Dedifferentiated amniotic fluid mesenchymal stem cell (primary cell): ENCODE measurements at regions not wholly inside any gene's neighbourhood (a gene's known extent, or its start where the extent isn't known, plus 50 kb on each side); places are given as distances from the start of the nearest gene placed in this dataset.
A peak's percentile ranks its signal among the peaks of the same experiment; 100 is the strongest.

Source experiments
- DNase-seq: peaks from one replicate; pipeline ENCODE4 v3.0.0-alpha.2; 2016; ENCODE audit errors: extremely low spot score

DNA sequence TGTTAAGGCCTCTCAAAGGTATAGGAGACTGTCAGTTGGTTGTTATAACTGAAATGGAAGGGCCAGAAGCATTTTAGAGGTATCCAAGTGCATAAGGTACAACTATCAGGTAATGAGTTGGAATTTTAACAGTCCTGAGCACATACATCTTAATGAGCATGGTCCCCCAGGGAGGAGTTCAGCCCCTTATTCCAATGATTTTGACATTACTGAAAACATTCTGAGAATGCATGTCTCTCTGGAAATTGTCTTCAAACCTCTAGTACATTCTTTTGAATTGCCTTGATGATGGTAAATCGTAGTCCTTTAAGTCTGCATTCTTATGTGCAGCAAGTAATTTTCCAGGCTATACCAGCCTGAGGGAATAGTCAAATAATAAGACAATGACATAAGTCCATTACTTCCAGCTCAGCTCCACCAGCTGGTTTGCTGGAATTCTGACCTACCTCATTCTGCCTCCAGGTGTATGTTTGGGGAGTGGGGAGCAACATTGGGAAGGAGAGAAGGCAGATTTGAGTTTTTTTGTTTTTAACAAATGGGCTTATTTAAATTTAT, 239.2 kb downstream of the MSRB3 start:
- DNase-seq, result no peak

DNA sequence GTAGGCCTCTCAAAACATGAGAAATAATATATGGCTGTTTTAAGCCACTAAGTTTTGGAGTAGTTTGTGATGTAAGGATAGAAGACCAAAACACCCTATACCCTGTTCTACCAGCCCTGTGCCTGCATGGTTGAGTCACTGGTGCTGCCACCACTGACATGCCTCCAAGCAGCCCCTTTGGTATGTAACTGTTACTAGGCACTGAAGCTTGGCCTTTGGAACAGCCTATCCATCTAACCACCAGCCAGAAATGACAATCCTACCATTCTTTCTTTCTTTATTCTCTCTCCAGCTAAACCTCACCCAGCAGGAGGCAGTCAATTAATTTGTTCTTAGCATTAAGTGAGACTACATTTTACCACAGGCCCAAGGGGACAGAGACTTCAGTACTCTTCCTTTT, 240.3 kb downstream of the MSRB3 start:
- DNase-seq, result no peak

DNA sequence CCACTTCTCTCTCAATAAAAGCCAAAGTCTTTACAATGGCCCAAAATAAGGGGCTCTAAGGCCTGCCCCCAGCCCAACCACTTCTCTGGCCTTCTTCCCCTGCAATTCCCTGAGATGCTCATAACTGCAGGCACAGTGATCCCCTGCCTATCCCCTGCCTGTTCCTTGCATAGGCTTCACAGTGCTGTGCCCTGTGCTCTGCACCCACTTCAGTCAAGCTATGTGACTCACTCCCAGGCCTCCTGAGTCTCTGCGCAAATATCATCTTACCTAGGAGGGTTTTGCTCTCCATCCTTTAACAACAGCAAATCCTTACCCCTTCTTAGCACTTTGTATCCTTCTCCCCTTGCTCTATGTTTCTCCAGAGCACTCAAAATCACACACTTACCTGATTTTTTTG, 242.2 kb downstream of the MSRB3 start:
- no peak for DNase-seq

DNA sequence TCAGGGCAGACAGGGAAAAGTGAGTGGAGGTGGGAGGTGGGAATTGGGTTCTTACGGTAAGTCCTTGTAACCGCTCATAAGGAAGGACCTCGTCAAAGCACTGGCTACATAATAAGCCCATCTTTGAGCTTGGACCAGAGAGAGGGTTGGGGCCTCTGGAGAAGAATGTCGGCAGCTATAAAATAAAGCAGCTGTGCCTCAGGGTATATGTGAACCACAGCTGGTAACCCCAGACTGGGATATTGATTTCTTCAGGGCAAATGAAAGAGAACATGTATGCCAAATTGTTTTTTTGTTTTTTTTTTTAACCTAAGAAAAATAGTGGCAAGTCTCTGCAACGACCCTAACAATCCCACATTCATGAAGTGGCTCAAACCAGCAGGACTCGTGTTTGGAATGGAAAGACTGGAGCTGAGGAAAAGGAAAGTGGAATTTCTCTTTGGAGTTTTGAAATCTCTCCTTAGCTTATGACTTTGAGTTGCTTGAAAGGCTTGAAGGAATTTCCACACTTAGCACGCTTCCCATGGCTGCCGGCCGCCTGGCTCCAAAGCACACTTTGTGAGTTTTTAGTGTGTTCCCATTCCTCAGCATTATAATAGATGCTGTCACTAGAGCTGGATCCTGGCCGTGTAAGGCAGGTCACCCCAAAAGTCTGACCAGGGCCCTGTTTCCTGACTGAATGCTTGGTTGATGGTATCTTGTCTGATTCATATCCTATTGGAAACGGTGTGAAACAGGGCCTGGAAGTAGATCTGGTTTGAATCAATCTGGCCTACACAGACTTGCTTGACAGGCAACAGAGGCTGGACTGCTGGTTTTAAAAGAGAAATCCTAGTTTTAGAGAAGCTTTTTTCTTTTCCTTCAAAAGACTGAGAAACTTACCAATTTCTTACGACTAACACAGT, 244.7 kb downstream of the MSRB3 start:
- no peak for DNase-seq

DNA sequence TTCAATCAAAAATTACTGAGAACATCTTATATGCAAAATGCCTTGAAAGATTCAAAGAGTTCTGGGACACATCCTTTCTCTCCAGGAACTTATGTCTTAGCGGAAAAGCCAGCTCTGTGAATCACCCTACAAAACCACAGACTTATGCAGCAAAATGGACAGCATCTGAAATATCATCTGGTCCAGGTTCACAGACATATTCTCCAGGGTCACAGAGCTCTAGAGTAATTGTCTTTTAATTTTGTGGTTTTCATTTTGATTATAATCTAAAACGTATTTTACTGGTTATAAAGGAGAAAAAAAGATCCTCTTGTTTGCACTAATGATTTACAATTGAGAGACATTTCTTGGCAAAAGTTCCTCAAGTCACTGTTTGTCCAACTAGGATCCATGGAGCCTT, 246.2 kb downstream of the MSRB3 start:
- peak; percentile 42 for DNase-seq

DNA sequence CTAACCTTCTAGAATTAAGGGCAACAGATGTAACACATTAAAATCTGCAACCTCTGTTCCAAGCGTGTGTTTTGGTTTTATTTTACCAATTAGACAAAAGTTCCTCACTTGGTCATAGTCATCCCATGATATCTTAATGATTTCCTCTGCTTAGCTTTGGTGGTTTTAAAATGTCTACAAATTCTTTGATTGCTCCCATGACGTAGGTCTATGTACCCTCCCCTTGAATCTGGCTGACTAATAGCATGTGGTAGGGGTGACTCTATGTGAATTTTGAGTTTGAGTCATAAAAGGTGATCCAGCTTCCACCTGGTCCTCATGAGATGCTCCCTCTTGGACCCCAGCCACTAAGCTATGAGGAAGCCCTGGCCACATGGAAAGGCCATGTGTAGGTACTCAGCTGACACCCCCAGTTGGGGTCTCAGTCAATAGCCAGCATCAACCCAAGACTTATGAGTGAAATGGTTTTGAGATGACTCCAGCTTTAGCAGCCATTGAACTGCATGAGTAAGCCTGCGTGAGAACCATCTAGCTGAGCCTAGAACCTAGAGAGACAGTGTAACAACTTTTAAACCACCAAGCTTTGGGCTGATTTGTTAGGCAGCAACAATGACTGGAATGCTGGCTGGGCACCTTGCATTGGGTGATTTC, 247.1 kb downstream of the MSRB3 start:
- peak; percentile 23 for DNase-seq

DNA sequence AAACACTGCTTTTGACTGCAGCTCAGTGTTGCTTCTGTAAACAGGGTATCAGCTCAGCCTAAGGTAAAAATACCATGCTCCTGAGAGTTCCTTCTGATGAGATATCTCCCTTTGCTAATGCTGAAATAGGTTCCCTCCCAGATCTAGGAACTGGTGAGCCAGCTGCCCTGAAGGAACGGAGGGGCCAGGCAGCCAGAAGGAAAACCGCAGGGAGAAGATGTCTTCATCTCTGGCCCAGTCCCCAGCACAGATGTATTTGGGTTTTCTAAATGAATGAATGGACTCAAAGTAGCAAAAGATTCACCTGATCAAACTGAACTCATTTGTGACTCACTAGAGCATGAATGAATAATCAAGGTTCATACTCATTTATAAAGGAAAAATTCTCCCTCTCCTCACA, 247.8 kb downstream of the MSRB3 start:
- DNase-seq, result no peak

DNA sequence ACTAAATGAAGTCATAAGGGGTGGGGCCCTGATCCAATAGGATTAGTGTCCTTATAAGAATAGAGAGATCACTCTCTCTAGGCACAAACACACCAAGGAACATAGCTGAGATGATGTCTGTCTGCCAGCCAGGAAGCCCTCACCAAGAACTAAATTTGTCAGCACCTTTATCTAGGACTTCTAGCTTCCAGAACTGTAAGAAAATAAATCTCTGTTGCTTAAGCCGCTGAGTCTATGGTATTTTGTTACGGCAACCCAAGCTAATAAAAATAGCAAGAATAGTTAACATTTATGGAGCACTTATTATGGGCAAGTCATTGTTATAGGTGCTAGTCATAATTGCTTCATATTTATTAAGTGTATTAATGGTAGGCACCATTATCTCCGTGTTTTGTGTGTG, 249.6 kb downstream of the MSRB3 start:
- no peak for DNase-seq

DNA sequence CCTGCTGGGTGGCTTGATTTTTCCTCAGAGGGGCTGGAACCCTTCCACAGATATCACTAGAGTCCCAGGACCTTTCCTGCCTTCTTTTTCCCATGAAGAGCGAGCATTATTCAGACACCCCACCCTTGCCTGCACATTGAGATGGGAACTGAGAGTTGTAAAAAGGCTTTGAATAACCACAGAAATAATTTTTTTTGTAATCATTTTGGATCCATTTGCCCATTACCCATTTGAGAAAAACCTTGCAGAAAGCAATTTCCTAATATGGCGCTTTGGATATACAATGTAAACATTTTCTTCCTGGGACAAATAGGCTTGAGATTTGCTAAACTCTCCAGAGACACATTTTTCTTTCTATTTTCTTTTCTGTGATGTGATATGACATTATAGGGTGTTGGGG, 250.6 kb downstream of the MSRB3 start:
- no peak for DNase-seq

DNA sequence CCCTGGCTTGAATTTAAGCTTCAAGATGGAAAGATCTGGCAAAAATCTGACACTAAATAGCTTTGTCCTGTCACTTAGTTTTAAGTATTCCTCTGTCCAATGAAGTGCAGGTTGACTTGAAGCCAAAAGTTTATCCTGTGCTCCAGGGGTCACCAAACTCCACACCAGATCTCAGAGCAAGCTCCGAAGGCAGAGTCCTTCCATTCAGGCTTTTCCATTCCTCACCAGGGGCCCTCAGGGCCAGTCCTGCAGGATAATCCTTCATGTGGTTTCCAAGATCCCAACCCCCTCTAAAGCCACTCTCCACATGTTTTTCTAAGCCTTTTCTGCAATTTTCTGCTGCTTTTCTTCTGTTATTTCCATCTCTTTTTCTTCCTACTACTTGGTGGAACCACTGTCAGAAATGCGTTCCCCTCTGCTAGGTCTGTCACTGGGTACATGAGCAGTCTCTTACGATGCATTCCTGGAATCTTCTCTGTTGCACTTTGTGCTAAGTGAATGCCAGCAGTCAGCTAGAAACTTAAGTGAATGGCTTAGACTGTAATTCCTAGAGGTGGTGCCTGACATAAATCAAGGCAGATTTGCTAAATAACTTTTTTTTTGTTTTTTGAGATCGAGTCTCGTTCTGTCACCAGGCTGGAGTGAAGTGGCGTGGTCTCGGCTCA, 251.4 kb downstream of the MSRB3 start:
- DNase-seq, result no peak

DNA sequence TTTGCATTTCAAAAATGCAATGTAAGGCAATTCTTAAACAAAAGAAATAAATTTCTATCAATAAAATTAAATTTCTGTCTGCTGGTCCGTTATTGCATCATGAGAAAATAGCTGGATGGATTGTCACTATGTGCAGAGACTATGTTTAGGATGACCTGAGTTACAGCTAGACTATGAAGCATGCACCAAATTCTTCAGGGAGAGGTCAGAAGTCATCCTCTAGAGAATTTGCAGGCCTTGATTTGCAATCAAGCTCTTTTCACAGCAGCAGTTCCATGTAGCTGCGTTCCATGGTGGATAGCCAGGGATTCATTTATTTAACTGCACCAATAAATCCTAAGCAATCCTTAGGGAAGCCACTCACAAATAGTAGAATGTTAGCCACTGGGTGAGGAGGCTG, 253.7 kb downstream of the MSRB3 start:
- DNase-seq, result peak; percentile 44

DNA sequence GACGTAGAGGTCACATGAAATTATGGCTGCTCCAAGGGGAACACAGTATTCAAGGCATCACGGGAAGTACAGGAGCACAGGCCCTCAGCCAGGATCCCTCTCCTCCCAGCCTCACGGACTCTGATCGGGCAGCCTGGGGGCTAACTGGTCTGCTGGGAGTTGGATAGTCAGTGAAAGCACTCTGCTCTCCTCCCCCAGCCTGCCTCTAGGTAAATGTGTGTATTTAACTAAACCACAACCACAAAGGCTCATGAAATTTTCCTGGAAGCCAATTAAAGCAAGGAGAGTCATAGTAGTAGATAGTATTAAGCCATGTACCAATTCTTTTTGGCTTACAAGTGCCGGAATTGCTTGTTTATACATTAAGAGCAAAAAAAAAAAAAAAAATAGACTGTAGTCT, 254.3 kb downstream of the MSRB3 start:
- DNase-seq, result no peak

DNA sequence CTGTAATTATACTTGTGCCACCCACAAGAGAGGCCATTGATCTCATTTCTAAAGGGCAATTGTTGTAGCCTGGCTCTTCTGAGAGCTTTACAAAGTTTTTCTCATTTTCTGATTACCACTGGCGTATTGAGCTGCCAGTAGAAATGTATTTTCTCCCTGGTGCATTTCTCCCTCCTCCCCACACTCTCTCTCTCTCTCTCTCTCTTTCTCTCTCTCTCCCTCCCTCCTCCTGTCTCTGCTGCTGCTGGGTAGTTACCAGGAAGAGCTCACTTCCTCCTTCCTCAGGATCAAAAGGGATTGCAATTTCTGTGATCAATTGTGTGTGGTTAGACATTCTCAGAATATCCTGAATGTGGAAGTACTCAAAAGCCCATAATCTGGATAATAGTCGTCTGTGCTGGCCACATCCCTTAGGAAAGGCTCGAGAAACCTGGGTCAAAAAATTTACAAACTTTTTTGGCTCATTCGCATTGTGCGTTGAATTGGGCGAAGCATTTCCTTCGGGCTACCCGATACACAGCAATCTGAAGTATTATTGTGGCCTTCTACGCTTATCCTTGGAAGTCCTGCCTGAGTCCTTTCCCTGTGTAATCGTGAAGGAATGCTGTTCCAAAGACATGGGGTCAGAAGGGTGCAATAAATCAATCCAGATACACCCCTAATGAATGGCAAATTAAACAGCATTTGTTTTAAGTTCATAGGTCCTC, 254.8 kb downstream of the MSRB3 start:
- no peak for DNase-seq

DNA sequence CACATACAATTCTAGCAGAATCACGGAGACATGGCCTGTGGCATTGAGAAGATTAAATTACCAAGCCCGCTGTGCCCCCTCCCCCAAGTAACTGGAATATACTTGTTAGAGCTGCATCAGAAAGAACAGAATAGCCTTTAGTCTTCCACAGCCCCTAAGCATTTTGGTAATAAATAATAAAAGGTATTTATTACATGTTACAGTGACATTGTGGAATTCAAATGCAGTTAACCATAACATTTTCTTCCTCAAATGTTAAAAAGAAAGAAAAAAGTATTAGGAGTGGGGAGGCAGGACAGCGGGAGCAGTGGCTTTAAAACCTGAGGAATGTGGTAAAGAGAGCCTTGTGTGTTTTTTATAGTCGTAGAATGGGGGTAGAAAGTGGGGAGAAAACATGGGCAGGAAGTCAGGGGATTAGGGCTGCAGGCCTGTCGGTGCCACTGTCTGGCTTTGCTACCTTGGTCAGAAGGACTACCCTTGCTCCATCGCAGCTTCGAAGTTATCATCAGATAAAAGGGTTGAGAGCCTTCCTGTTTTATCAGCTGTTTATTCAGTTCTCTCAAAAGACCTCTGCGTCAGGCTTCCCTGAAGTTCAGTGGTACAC, 255.9 kb downstream of the MSRB3 start:
- no peak for DNase-seq

DNA sequence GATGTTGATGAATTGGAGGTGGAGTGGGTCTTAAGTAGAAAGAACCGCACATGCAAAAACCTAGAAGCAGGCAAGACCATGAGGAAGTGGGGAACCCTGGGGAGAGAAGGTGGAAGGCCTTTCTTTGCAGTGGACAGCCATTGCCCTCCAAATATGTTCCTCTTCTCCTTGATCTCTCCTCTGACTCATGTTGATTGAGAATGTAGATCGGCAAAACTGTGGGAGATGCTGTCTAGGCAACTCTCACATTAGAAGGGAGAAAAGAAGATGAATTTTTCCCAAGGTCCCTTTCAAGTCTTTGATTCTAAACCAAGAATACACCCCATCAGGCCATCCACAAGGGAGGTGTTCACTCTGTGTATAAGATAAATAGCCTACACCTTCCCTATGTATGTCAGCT, 257.5 kb downstream of the MSRB3 start:
- no peak for DNase-seq

DNA sequence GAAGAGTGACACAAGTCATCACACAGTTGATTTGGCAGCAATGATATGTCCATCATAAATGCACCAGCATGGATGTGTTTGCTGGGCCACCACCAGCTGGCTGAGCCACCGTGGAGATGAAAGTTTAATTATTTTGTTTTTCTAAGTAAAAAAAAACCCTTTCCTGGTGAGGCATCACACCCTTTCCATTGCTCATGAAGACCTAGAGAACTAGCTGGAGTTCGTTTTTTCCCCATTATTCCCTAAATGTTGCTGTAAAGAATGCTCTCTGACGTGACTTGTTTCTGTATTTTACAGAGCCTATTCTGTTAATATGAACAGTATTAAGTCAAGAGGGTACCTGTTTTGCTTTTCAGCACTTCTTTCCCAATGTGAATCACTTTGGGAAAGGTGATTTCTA, 257.9 kb downstream of the MSRB3 start:
- no peak for DNase-seq

DNA sequence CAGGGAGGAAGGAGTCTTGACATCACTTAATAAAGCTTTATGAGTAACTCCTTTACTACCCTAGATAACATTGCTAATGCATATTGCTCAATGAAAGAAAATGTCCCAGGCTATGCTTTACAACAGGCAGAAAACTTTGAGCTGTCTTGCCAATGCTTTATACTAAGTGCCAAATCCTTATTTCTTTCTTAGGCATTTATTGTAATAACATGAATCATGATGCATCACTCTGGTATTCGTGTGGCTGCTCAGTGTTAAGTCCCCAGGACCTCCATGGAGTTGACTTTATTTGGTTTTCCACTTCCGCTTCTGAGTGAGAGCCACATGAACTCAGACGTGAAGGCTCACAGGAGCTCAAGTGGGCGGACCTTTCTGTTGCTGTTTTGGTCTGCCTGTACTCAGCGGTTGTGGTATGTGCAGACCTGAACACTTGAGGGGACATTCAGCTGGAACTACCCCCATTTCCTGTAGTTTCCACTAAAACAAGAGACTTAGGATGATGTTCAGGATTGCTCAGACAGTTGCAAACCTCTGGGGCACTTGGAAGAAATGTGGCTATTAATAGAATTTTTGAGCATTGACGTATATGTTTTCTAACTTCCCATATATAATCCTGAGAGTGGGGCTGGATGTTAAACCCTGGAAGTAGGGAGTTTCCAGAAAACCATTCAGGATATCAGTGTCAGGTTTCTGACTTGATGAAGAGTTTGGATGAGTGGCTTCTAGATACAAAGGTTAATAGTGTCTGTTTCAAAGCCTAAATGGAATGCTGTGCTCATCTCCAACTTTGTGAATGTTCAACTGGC, 258.6 kb downstream of the MSRB3 start:
- peak; percentile 99 for DNase-seq

DNA sequence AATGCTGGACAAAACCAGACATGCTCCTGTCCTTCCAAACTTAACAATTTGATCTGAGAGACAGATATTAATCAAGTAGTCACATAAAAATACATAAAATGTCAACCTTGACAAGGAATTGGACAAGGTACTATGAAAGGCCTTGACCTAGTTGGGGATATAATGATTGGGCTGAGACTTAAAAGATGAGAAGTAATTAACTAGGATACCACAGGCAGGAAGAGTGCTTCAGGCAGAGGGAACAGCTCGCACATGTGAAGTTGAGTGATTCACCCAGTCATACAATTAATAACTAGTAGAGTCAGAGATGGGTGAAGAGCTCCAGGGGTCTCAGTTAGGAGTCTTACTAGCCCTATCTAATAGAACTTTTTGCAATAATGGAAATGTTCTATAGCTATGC, 259.5 kb downstream of the MSRB3 start:
- DNase-seq, result no peak

DNA sequence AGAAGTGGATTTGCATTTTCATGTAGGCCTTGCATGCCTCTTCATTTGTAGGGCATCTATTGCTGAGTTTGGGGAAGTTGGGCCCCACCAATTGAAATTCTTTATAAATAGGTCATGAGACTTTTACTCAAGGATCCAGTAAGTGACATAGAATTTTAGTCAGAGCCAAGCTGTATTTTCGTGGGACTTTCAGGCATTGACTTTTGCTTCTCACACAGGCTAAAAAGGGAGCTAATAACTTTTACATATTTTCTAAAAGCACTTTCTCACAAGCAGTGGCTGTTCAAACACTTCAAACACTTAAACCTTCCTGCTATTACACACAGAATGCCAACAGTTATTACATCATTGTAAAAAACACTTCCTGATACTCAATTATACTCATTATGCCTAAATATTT, 260.5 kb downstream of the MSRB3 start:
- DNase-seq, result no peak

DNA sequence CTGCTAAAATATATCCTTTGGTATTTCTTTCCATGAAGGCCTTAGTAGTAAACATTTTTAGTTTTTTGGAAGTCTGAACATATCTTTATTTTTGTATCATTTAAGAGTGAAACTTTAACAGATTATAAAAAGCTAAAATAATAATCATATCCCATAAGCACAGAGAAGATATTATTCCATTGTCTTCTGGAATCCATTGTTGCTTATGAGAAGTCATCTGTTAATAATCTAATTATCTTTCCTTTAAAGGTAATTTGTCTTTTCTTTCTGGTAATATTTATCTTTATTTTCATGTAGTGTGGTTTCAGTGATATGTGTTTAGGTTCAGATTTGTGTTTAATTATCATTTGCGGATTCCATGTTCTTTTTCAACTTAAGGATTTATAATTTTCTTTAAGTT, 261.7 kb downstream of the MSRB3 start:
- no peak for DNase-seq

DNA sequence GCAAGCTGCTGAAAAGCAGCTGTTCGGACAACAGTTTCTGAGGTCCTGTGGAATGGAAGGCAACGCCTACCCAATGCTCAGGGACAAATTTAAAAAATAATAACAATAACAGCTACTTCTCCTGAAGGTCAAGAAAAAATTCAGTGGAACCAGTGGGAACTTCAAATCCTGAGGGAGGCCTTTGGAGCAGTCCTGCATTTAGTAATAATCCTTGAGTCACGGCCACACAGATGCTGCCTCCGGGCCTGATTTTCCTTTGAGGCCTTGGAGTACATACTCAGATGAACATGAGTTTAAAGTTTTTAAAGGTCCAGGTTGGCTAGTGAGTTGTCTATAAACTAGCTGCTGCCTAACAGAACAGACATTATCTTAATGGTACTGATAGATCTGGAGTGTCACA, 268.0 kb downstream of the MSRB3 start:
- DNase-seq, result no peak
